Duodenal mucosa (tissue), 2 donors: ENCODE measurements at regions not wholly inside any gene's neighbourhood (a gene's known extent, or its start where the extent isn't known, plus 50 kb on each side); places are given as distances from the start of the nearest gene placed in this dataset.
A peak's percentile ranks its signal among the peaks of the same experiment; 100 is the strongest.

Experiments used
- H3K27ac ChIP-seq: one replicate; pipeline ENCODE4 v1.7.0; 2013; ENCODE audit warnings: low read depth, low read length
- H3K27me3 ChIP-seq, 2 donors: one replicate each; pipeline ENCODE4 v1.7.0; 2013; ENCODE audit warnings: low read length in 2 of 2, control low read depth in 1 of 2; ENCODE audit not compliant: insufficient read depth in 2 of 2, control insufficient read depth in 1 of 2
- H3K36me3 ChIP-seq, 2 donors: one replicate each; pipeline ENCODE4 v1.7.0; 2013; ENCODE audit warnings: low read length in 2 of 2, control low read depth in 1 of 2; ENCODE audit not compliant: insufficient read depth in 2 of 2, control insufficient read depth in 1 of 2
- H3K4me1 ChIP-seq, 2 donors: one replicate each; pipeline ENCODE4 v1.7.0; 2013; ENCODE audit warnings: low read length in 2 of 2, control low read depth in 1 of 2; ENCODE audit not compliant: insufficient read depth in 2 of 2, control insufficient read depth in 1 of 2
- H3K4me3 ChIP-seq, 2 donors: one replicate each; pipeline ENCODE4 v1.7.0; 2013; ENCODE audit warnings: low read length in 2 of 2, low read depth in 1 of 2
- H3K9ac ChIP-seq, 2 donors: one replicate each; pipeline ENCODE4 v1.7.0; 2013; ENCODE audit warnings: low read length in 2 of 2, low read depth in 1 of 2
- H3K9me3 ChIP-seq, 2 donors: one replicate each; pipeline ENCODE4 v1.7.0; 2013; ENCODE audit warnings: low read length in 2 of 2, control low read depth in 1 of 2; ENCODE audit not compliant: control insufficient read depth in 1 of 2

DNA sequence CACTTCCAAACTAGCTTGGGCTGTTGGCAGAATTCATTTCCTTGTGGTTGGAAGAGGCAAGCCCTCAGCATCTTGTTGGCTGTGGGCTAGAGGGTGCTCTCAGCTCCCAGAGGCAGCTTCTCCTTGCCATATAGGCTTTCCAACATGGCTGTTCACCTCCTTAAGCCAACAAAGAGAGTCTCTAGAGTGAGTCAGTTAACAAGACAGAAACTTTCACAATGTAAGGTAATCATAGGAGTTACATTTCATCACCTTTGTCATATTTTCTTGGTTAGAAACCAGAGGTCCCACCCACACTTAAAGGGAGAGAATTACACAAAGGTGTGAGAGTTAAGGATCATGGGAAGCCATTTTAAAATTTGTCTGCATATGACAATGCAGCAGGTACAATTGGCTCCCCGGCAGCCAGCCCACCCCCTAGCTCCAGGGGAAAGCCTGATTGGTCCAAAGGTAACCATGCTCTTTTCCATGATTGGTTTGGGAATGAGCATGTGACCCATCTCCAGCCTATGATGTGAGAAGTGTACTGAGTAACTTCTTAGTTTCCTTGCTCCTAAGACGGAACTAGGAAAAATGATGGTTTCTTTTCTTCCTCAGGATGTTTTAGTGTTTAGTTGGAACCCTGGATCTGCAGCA lies 109.8 kb upstream of the MSX2 start:
- H3K4me3 ChIP-seq, result no peak overlapping the region
- H3K9ac ChIP-seq, result no peak overlapping the region
- H3K27me3 ChIP-seq, result no peaks in the 10 kb centered on the region
- H3K27ac ChIP-seq, result no peak overlapping the region
- peaks cover 2 to 5% of the 10 kb centered on the region in 2 donors for H3K9me3 ChIP-seq
- no peaks in the 10 kb centered on the region for H3K36me3 ChIP-seq
- H3K4me1 ChIP-seq, result peaks cover 29 to 30% of the 10 kb centered on the region in 2 donors

DNA sequence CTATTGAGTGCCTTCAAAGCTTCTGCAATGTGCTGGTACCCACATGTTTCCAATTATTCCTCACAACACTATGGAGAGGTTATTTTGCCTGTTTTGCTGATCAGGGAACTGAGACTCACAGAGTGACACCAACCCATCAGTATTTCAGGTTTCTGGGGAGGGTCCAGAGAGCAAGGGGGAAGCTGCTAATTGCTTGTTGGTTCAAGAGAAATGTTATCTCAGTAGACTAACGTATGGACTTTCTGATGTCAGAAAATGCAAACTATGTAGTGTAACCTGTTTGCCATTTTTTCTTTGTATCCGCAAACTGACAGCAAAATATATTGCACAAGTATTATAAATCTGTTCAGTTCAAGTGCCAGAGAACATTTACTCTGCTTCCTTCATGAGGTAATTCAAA lies 108.3 kb upstream of the MSX2 start:
- Histone ChIP-seq H3K9ac (no peak overlapping the region), H3K4me1 (peaks cover 24 to 29% of the 10 kb centered on the region in 2 donors), H3K4me3 (no peak overlapping the region), H3K27me3 (no peaks in the 10 kb centered on the region), H3K9me3 (peaks cover 2 to 5% of the 10 kb centered on the region in 2 donors), H3K36me3 (no peaks in the 10 kb centered on the region), H3K27ac (no peak overlapping the region)

DNA sequence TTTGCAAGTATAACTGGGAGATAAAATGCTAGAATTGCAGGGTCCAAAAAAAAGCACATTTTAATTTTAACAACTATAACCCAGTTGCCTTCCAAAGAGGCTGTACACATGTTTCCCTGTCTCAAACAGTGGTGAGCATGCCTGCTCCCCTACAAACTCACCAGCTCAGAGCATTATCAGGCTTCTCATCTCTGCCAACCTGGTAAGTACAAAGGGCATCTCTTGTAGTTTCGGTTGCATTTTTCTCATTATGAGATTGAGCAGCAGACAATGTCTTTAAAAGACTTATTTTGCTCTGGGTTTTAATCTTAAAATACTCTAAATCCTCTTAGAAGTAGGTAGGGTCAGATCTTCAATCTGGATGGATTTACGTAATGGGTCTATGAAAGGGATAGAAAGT lies 107.1 kb upstream of the MSX2 start:
- H3K27ac ChIP-seq, result no peak overlapping the region
- no peaks in the 10 kb centered on the region for H3K27me3 ChIP-seq
- peak overlapping the region; percentile 31 to 38 for H3K4me3 ChIP-seq
- peaks cover 18 to 25% of the 10 kb centered on the region in 2 donors for H3K4me1 ChIP-seq
- peak overlapping the region in 1 of 2 donors; percentile 10 for H3K9ac ChIP-seq
- peaks cover 2 to 5% of the 10 kb centered on the region in 2 donors for H3K9me3 ChIP-seq
- H3K36me3 ChIP-seq, result no peaks in the 10 kb centered on the region

DNA sequence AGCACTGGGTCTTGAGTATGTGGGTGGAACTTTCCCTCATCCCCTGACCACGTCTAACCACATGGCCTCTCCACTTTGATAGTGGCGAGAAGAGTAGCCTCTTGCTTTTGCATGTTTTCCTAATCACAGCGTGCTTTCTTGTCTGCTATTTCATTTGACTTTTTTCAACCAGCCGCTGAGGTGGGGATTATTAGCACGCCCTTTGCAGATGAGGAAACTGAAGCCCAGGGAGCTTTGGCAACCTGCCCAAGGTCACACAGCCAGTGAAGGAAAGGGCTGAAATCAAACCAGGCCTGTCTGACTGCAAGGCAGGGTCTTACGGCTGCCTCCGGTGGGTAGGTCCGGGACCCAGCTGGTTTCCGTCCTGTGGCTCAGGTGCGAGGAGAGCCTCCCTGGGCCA lies 106.5 kb upstream of the MSX2 start:
- no peaks in the 10 kb centered on the region for H3K36me3 ChIP-seq

DNA sequence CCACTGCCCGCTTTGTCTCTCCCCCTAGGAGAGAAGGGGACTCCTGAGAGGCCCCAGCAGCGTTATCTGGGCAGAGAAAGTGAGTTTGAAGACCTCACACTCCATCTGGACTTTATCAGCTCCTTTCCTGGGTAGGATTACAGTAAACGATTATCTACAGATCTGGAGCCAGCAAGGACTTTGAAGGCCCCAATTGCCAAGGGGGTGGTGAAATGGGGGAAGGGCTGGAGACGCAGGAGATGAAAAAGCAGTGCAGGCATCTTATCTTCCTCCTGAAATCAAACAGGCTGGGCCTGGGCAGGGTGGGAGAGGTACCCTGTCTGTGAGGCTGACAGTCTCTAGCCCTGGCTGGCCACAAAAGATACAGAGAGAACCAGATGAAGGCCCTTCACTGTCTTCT lies 105.8 kb upstream of the MSX2 start:
- H3K4me1 ChIP-seq, result peaks cover 18 to 21% of the 10 kb centered on the region in 2 donors
- no peak overlapping the region for H3K9ac ChIP-seq
- H3K9me3 ChIP-seq, result peaks cover 2 to 5% of the 10 kb centered on the region in 2 donors
- H3K27me3 ChIP-seq, result no peaks in the 10 kb centered on the region
- H3K4me3 ChIP-seq, result no peak overlapping the region
- no peak overlapping the region for H3K27ac ChIP-seq
- H3K36me3 ChIP-seq, result no peaks in the 10 kb centered on the region

More for the DNA sequence above, 106.5 kb upstream of the MSX2 start:
- no peaks in the 10 kb centered on the region for H3K27me3 ChIP-seq
- H3K9me3 ChIP-seq, result peaks cover 2 to 5% of the 10 kb centered on the region in 2 donors
- peaks cover 18 to 21% of the 10 kb centered on the region in 2 donors for H3K4me1 ChIP-seq
- peak overlapping the region; percentile 31 to 38 for H3K4me3 ChIP-seq
- no peak overlapping the region for H3K27ac ChIP-seq
- peak overlapping the region in 1 of 2 donors; percentile 10 for H3K9ac ChIP-seq

DNA sequence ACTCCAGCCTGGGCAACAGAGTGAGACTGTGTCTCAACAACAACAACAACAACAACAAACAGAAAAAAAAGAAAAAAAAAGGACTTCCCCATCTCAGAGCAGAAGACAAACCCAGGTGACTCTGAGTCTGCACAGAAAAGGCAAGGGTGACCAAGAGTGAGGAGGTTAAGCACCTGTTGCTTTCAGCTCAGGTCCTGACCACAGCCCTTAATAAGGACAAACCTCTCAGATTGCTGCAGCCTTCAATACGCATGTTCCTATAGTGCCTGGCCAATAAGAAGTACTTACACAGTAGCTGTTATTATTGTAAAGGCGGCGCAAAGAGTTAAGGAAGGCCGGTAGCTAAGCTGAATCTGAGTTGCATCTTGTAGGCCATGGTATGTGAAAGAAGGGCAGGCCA lies 102.3 kb upstream of the MSX2 start:
- H3K9ac ChIP-seq, result no peak overlapping the region
- H3K4me1 ChIP-seq, result peaks cover 15 to 17% of the 10 kb centered on the region in 2 donors
- no peaks in the 10 kb centered on the region for H3K9me3 ChIP-seq
- H3K36me3 ChIP-seq, result no peaks in the 10 kb centered on the region
- H3K27ac ChIP-seq, result no peak overlapping the region
- H3K4me3 ChIP-seq, result no peak overlapping the region
- H3K27me3 ChIP-seq, result no peaks in the 10 kb centered on the region

DNA sequence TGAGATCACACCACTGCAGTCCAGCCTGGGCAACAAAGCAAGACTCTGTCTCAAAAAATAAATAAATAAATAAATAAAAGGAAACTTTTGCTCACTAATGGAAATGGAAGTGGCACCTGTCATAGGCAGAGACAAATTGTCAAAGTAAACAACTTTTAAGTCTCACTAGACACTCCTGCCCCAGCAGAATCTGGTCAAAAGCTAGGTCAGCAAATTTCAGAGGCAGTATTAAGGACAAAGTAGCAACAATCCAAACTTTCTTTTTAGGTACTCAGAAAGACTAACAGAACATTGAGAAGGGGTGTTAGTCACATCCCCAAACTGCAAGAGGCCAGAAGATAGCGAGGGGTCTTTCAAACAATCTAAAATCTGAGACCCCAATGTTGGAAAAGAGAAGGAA lies 101.4 kb upstream of the MSX2 start:
- no peaks in the 10 kb centered on the region for H3K27me3 ChIP-seq
- H3K27ac ChIP-seq, result no peak overlapping the region
- no peaks in the 10 kb centered on the region for H3K9me3 ChIP-seq
- H3K36me3 ChIP-seq, result no peaks in the 10 kb centered on the region
- H3K4me1 ChIP-seq, result peaks cover 6 to 8% of the 10 kb centered on the region in 2 donors
- no peak overlapping the region for H3K9ac ChIP-seq
- H3K4me3 ChIP-seq, result no peak overlapping the region

DNA sequence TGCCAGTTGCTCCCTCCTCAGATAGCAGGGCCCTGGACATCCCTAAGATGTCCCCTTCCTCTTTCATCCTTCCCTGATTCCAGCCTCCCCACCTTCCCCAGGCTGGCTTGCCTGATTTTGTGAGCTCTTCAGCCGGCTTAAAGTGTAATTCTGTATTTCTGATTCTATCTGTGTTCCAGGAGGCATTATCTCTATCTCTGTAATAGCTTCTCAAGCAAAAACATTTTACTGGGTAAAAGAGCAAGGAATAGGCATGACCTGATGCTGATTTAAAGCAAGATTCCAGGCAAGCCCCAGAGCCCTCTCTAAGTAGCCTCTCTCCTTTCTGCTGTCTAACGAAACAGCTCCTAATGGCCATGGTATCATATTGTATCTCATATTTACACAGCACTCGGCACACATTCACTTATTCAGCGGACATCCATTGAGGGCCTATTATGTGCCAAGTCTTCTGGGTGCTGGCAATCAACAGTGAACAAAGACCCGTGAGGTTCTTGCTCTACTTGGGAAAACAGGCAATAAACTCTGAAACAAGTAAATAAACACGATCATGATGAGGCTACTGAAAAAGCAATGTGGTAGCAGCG lies 100.9 kb upstream of the MSX2 start:
- no peak overlapping the region for H3K27ac ChIP-seq
- no peaks in the 10 kb centered on the region for H3K9me3 ChIP-seq
- H3K9ac ChIP-seq, result no peak overlapping the region
- H3K4me3 ChIP-seq, result no peak overlapping the region
- H3K36me3 ChIP-seq, result no peaks in the 10 kb centered on the region
- H3K27me3 ChIP-seq, result no peaks in the 10 kb centered on the region
- H3K4me1 ChIP-seq, result peaks cover 1 to 3% of the 10 kb centered on the region in 2 donors

DNA sequence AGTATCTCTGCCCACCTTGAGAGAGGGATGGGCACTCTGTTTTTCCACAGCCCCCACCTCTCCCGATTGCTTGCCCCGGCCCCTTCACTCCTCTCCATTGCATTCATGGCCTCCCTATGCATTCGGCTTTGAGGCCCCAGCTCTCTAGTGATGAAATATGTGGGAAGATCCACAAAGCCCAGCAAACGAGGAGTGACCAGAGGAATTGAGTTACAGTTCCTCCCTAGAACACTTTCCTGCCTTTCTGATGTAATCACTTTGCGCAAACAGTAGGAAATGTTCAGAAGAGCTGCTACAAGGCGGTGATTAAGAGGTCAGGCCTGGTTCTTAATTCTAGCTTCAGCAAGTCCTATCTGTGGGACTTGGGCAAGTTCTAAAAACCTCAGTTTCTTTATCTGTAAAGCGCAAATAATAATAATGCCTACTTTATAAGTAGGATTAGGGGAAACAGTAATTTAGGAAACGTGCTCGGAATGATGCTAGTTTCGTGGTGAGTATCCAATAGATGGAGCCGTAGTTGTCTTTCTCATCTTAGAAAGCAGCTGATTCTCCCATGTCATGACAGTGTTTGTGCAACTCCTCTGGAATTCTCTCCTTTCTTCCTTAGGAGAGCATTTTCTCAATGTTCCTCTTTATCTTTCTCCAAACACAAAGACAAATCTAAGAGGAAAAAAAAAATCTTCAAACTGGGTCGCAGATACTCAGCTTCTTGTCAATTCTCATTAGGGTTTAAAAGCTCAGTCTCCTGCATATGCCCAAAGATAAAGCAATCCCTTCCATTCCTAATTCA lies 99.5 kb upstream of the MSX2 start:
- Histone ChIP-seq H3K4me3 (no peak overlapping the region), H3K9me3 (no peaks in the 10 kb centered on the region), H3K4me1 (no peaks in the 10 kb centered on the region), H3K27me3 (no peaks in the 10 kb centered on the region), H3K9ac (no peak overlapping the region), H3K36me3 (no peaks in the 10 kb centered on the region), H3K27ac (no peak overlapping the region)
